B cell (primary cell): ENCODE measurements at regions not wholly inside any gene's neighbourhood (a gene's known extent, or its start where the extent isn't known, plus 50 kb on each side); places are given as distances from the start of the nearest gene placed in this dataset.

ENCODE experiments used
- ATAC-seq: fragments of 200-7000 bp; cut with Tn5 transposase; one replicate; pipeline ENCODE4 v1.10.0; 2021; ENCODE audit warnings: low read depth, mild to moderate bottlenecking, moderate number of reproducible peaks, moderate library complexity
- CTCF ChIA-PET: fragments of 350-600 bp; sonication (Branson Sonifier 250); formaldehyde crosslinking; loops from one replicate; lab custom pipeline; 2021; ENCODE audit warnings: antibody characterized with exemption, inconsistent platforms; lab: Charles Lee
- POLR2A ChIA-PET: fragments of 350-600 bp; sonication (Branson Sonifier 250); formaldehyde crosslinking; loops from one replicate; lab custom pipeline; 2021; ENCODE audit warnings: antibody characterized with exemption; lab: Charles Lee
- DNase-seq: peaks from one replicate; pipeline ENCODE4 v3.0.0; 2013
- H2AFZ ChIP-seq: 2 replicates; pipeline ENCODE4 v1.6.1; 2012; ENCODE audit warnings: mild to moderate bottlenecking, low read depth, low read length; ENCODE audit not compliant: insufficient read depth, poor library complexity, severe bottlenecking
- H3K27ac ChIP-seq, 2 donors: 1 replicate in 1 of 2; 2 replicates in 1 of 2; pipeline ENCODE4 v1.5.1; 2012 to 2013; ENCODE audit warnings: low read length in 2 of 2, mild to moderate bottlenecking in 2 of 2, moderate library complexity in 1 of 2
- H3K27me3 ChIP-seq, 4 experiments: fragments of 200-600 bp in 1 of 4; sonication (generic) in 1 of 4; replicated peaks in 1 of 4; 1 replicate in 2 of 4; 2 replicates in 2 of 4; pipeline versions ENCODE4 v1.6.1 to v1.7.0; 2013 to 2016; ENCODE audit warnings: low read length in 3 of 4, mild to moderate bottlenecking in 2 of 4, mixed read lengths in 1 of 4, moderate library complexity in 1 of 4; ENCODE audit not compliant: insufficient read depth in 4 of 4, control insufficient read depth in 3 of 4; ENCODE audit errors: control extremely low read depth in 1 of 4
- H3K36me3 ChIP-seq, 2 experiments: replicated peaks in 1 of 2; 1 replicate in 1 of 2; 2 replicates in 1 of 2; pipeline versions ENCODE4 v1.6.1 to v1.7.1; 2013; ENCODE audit warnings: low read length in 1 of 2; ENCODE audit not compliant: insufficient read depth in 2 of 2, control insufficient read depth in 1 of 2; ENCODE audit errors: control extremely low read depth in 1 of 2, extremely low read depth in 1 of 2
- H3K4me1 ChIP-seq, 2 donors: fragments of 200-600 bp in 1 of 2; sonication (generic) in 1 of 2; 1 replicate in 1 of 2; 2 replicates in 1 of 2; pipeline versions ENCODE4 v1.5.1 to v1.6.1; 2013 to 2017; ENCODE audit warnings: low read length in 2 of 2; ENCODE audit not compliant: control insufficient read depth in 2 of 2, insufficient read depth in 2 of 2
- H3K4me2 ChIP-seq: replicated peaks from 2 replicates; pipeline ENCODE3; 2012; ENCODE audit warnings: mild to moderate bottlenecking, low read depth, low read length; ENCODE audit not compliant: poor library complexity, severe bottlenecking
- H3K4me3 ChIP-seq, 5 experiments: fragments of 200-600 bp in 1 of 5; sonication (generic) in 1 of 5; 1 replicate in 3 of 5; 2 replicates in 2 of 5; pipeline versions ENCODE4 v1.5.1 to v1.7.0; 2011 to 2016; ENCODE audit warnings: low read length in 4 of 5, mild to moderate bottlenecking in 4 of 5, low read depth in 2 of 5, control low read depth in 1 of 5, moderate library complexity in 1 of 5; ENCODE audit not compliant: insufficient read depth in 1 of 5; ENCODE audit errors: control extremely low read depth in 1 of 5, extremely low read depth in 1 of 5
- H3K79me2 ChIP-seq: fragments of 200-600 bp; sonication (generic); one replicate; pipeline ENCODE4 v1.6.0; 2016; ENCODE audit warnings: low read length; ENCODE audit not compliant: control insufficient read depth, insufficient read depth
- H3K9ac ChIP-seq: fragments of 200-600 bp; sonication (generic); 2 replicates; pipeline ENCODE4 v1.6.1; 2017; ENCODE audit warnings: mild to moderate bottlenecking, low read length, moderate library complexity
- H3K9me3 ChIP-seq, 3 donors: one replicate each; pipeline versions ENCODE4 v1.6.1 to v1.7.1; 2013; ENCODE audit warnings: low read length in 2 of 3; ENCODE audit not compliant: control insufficient read depth in 2 of 3, insufficient read depth in 1 of 3; ENCODE audit errors: control extremely low read depth in 1 of 3
- H4K20me1 ChIP-seq: 2 replicates; pipeline ENCODE4 v1.6.0; 2012; ENCODE audit warnings: mild to moderate bottlenecking, low read length; ENCODE audit not compliant: insufficient read depth, control insufficient read depth, poor library complexity, severe bottlenecking
- H3K27ac Mint-ChIP-seq: one replicate; pipeline ENCODE4 v1.8.0; 2021; ENCODE audit warnings: mixed read lengths
- H3K27me3 Mint-ChIP-seq: one replicate; pipeline ENCODE4 v1.8.0; 2021; ENCODE audit warnings: mixed read lengths
- H3K4me1 Mint-ChIP-seq: one replicate; pipeline ENCODE4 v1.8.0; 2021; ENCODE audit warnings: mixed read lengths
- H3K4me3 Mint-ChIP-seq: one replicate; pipeline ENCODE4 v1.8.0; 2021; ENCODE audit warnings: mixed read lengths
- H3K9me3 Mint-ChIP-seq: one replicate; pipeline ENCODE4 v1.8.0; 2022; ENCODE audit warnings: mixed read lengths; ENCODE audit not compliant: insufficient read depth
- CTCF ChIP-seq: fragments of 200-600 bp; IDR thresholded peaks from one replicate; pipeline ENCODE4 v1.8.0; 2022; ENCODE audit warnings: antibody characterized with exemption, mild to moderate bottlenecking
- EZH2 ChIP-seq: IDR thresholded peaks from 2 replicates; pipeline ENCODE4 v1.6.1; 2012; ENCODE audit warnings: borderline replicate concordance, low read depth, mild to moderate bottlenecking, moderate library complexity, low read length; ENCODE audit not compliant: insufficient read depth, poor library complexity, severe bottlenecking
- WGBS: methylation state at CpG from one replicate; pipeline ENCODE4 v1.1.5; 2013; ENCODE audit warnings: missing lambda C conversion rate; ENCODE audit not compliant: insufficient coverage; 5-methylcytosine and 5-hydroxymethylcytosine counted together
- intact Hi-C: fragments of 100-400 bp; cut with micrococcal nuclease; formaldehyde crosslinking; loops from one replicate; pipeline ENCODE4 v1.10.0; 2022

GRCh38 chr4:120454788-120455187 lies 388.1 kb upstream of the MAD2L1 start:
- DNase-seq (no peak), ATAC-seq (no peak)
- H3K4me3 Mint-ChIP-seq, result no peak overlapping the region
- Histone ChIP-seq H3K4me2 (no peak overlapping the region), H3K9me3 (no peaks in the 10 kb centered on the region), H4K20me1 (no peaks in the 10 kb centered on the region), H3K4me3 (no peak overlapping the region), H2AFZ (no peak overlapping the region), H3K27ac (no peak overlapping the region), H3K9ac (no peak overlapping the region), H3K36me3 (no peaks in the 10 kb centered on the region), H3K27me3 (no peaks in the 10 kb centered on the region), H3K4me1 (no peaks in the 10 kb centered on the region), H3K79me2 (no peaks in the 10 kb centered on the region)
- no peaks in the 10 kb centered on the region for H3K4me1 Mint-ChIP-seq
- intact Hi-C loops, result no loop called here
- H3K9me3 Mint-ChIP-seq, result no peaks in the 10 kb centered on the region
- CTCF ChIA-PET, result no interaction called here
- TF ChIP-seq CTCF, result no peak
- no peak for TF ChIP-seq EZH2
- no peak overlapping the region for H3K27ac Mint-ChIP-seq
- H3K27me3 Mint-ChIP-seq, result no peaks in the 10 kb centered on the region
- POLR2A ChIA-PET, result no interaction called here

GRCh38 chr4:120452536-120452935 lies 385.9 kb upstream of the MAD2L1 start:
- Histone ChIP-seq H2AFZ (no peak overlapping the region), H3K36me3 (no peaks in the 10 kb centered on the region), H3K9ac (no peak overlapping the region), H3K79me2 (no peaks in the 10 kb centered on the region), H3K4me1 (no peaks in the 10 kb centered on the region), H3K4me3 (no peak overlapping the region), H3K4me2 (no peak overlapping the region), H3K27me3 (no peaks in the 10 kb centered on the region), H4K20me1 (no peaks in the 10 kb centered on the region), H3K27ac (no peak overlapping the region), H3K9me3 (no peaks in the 10 kb centered on the region)
- no peaks in the 10 kb centered on the region for H3K27me3 Mint-ChIP-seq
- ChIA-PET CTCF (no interaction called here), POLR2A (no interaction called here)
- no CpG with 5 or more reads among the region's 1 CpG for WGBS
- intact Hi-C loops, result no loop called here
- no peak for DNase-seq
- H3K9me3 Mint-ChIP-seq, result no peaks in the 10 kb centered on the region
- H3K27ac Mint-ChIP-seq, result no peak overlapping the region
- TF ChIP-seq EZH2, result no peak
- no peak for TF ChIP-seq CTCF
- H3K4me1 Mint-ChIP-seq, result no peaks in the 10 kb centered on the region
- no peak for ATAC-seq
- H3K4me3 Mint-ChIP-seq, result no peak overlapping the region
